ENCODE measurements at regions not wholly inside any gene's neighbourhood (a gene's known extent, or its start where the extent isn't known, plus 50 kb on each side); places are given as distances from the start of the nearest gene placed in this dataset.
A peak's percentile ranks its signal among the peaks of the same experiment; 100 is the strongest.
"Not testable (repeated sequence)": the region's sequence is repeated elsewhere in the genome, so short reads cannot be mapped to it uniquely, and the experiment has no call there.

- DNase-seq (ENCODE audit: low read depth), result no peak
These were observed 51.8 kb upstream of the ZSWIM5 start for GRCh38 chr1:45258059-45258650.

- no peak for DNase-seq (ENCODE audit: low read depth)
These were observed 52.6 kb upstream of the ZSWIM5 start for GRCh38 chr1:45259053-45259452.

- DNase-seq (ENCODE audit: low read depth), result peak; percentile 35
These were observed 53.8 kb upstream of the ZSWIM5 start for GRCh38 chr1:45260244-45260643.

DNA sequence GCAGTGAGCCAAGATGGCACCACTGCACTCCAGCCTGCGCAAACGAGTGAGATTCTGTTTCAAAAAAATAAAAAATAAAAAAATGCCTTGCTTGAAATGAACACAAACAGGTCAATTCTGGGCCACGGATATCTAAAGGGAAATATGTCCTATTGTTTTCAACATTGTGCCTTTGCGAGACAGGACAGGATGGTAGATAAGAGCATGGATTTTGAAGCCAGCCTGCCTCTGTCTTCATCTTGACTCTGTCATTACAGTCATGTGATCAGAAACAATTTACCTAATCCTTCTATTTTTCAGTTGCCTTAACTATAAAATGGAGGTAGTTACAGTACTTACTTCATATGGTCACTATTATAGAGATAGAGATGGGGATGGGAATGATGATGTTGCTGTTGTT, 56.7 kb upstream of the ZSWIM5 start:
- DNase-seq (ENCODE audit: low read depth), result no peak

DNA sequence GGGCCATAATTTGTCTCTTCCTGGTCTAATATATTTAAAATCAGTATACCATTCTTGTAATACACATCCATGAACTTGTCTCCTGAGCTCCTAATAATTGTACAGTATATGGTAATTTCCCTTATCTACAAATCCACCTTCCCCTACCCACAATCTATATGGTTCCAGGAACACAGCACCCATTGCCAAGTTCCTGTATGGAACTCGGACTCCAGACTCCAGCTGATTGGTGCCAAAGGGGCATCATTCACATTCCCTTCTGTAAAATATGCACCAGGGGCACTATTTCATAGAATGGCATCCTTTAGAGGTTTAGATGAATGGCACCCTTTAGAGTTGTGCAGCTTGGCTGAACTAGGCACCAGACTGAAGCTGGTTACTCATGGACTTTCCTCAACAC, 58.8 kb upstream of the ZSWIM5 start:
- DNase-seq (ENCODE audit: low read depth), result no peak

- peak; percentile 88 for DNase-seq (ENCODE audit: low read depth)
These were observed 59.9 kb upstream of the ZSWIM5 start for GRCh38 chr1:45266151-45266801.

GRCh38 chr1:45268310-45268709, 58.4 kb upstream of the HPDL start:
- DNase-seq (ENCODE audit: low read depth), result not testable (repeated sequence)

DNA sequence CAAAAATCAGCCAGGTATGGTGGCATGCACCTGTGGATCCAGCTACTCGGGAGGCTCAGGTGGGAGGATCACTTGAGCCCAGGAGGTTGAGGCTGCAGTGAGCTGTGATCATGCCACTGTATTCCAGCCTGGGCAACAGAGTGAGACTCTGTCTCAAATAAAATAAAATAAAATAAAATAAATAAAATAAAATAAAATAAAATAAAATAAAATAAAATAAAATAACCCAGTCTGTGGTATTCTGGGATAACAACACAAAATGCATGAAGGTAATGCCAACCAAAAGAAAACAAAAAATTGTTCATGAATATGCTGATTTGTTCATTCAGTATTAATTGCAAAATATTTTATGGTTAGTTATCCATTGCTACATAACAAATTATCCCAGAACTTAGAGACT, 54.4 kb upstream of the HPDL start:
- not testable (repeated sequence) for DNase-seq (ENCODE audit: low read depth)

DNA sequence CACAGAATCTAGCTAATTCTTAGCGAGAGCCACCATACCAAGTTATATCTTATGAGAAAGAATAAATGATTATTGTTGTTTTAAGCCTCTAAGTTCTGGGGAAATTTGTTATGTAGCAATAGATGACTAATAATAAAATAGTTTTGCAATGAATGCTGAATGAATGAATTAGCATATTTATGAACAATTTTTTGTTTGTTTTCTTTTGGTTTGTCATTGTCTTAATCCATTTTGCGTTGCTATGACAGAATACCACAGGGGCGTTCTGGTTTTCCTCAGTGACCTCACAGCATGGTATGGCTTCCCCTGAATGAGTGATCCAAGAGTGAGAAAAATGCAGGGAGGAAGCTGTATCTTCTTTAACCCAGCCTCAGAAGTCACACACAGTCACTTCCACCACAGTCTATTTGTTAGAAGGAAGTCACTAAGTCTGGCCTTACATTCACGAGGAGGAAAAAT, 53.8 kb upstream of the HPDL start:
- DNase-seq (ENCODE audit: low read depth), result peak; percentile 88

- no peak for DNase-seq (ENCODE audit: low read depth)
These were observed 51.6 kb upstream of the HPDL start for GRCh38 chr1:45275054-45275453.
